NCI-H2081 treated with DMSO at 0.1 percent for 48 hours (cell line): ENCODE measurements at regions not wholly inside any gene's neighbourhood (a gene's known extent, or its start where the extent isn't known, plus 50 kb on each side); places are given as distances from the start of the nearest gene placed in this dataset.

Experiments used
- DNase-seq: peaks from one replicate; lab custom pipeline; 2025; lab: John Stamatoyannopoulos, UW

DNA sequence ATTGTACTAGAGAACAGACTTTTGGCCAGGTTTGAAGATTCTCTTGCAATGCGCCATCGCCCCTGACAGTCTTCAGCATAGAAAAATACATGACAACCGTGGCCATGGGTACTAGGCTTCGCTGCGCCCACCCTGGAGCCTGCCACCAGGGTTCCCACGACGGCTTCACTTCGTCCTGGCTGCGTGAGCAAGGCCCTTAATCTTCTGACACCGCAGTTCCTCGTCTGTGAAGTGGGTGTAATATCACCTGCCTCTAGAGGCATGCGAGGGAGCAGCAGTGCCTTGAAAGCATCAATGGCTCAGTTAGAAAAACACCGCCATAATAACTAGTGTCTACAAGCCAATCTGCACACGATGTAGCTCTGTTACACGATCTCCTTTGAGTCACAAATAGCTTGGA is 175.2 kb upstream of the HS6ST1 start:
- DNase-seq, result no peak

DNA sequence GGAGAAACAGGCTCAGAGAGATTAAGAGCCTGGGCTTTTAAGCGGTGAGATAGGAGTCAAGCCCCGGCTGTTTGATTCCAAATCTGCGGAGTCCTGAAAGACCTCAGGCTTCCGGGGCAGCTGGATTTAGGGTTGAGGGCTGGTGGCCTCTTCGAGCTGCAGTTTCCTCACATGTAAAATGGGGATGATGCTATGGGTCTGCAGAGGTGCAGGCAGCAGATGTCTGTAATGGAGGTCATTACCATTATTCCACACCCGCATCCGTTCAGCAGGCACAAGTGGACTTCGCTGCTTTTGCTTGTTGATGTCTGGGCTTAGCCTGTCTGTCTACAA is 175.6 kb upstream of the HS6ST1 start:
- no peak for DNase-seq

DNA sequence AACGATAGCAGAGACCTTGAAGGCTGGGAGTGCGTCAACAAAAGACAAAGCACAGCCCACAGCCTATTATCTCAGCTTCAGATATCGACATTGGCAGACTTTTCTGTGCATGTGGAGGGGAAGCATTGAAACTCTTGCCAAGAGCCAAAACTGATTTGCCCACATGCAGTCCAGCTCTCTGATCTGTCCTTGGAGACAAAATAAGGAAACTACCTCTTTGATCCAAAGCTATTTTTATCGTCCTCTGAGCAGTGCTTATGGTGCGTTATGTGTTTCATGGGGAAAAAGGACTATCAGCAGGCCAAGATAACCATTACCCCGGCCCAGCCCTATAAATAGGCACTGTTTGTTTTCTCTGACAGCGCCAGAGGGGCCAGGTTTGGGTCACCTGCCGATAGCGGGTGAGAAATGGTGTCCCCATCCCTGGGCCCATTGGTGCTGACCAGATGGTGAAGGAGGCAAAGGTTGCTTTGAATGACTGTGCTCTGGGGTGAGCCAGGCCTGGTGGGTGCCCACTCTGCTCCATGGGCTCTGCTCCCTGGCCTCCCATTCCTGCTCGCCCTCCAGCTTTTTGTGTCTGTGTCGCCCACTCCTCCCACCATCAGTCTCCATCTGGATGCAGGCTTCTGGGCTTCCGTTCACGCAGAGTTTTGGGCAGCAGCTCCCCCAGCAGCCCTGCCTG is 176.1 kb upstream of the HS6ST1 start:
- DNase-seq, result no peak

DNA sequence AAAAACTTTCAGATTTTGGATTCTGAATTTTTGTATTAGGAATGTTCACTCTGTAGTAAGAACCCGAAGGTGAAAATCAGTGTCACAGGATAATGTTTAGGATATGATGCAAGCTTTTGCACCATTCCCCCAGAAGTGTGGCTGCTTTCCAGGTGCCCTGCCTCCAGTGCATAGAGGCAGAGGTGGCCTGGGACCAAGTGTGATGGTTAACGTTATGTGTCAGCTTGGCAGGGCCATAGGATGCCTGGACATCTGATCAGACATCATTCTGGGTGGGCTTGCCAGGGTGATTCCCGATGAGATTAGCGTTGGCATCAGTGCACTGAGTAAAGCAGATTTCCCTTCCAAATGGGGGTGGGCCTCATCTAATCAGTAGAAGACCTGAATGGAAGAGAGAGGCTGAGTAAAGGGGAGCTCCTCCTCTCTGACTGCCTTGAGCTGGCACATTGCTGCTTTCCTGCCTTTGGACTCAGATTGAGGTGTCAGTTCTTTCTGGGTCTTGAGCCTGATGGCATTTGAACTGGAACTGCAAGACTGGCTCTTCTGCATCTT is 177.4 kb upstream of the HS6ST1 start:
- DNase-seq, result no peak

DNA sequence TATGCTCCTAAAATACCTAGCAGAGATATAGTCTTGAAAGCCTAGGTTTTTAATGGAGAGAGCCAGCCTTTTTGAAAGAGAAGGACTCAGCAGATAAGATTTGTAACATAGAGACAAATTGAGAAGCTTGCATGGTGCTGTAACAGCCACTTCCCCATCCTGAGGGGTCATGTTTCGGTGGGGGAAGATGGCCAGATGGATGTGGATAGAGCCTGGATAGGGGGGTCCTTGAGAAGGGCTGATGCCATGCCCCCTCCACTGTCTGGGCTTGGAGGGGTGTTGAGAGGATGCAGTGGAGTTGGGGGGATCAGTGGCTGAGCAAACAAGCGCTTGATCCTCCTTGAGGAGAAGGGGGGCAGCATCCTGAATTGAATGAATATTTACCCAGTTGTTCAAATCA is 178.0 kb upstream of the HS6ST1 start:
- DNase-seq, result no peak

DNA sequence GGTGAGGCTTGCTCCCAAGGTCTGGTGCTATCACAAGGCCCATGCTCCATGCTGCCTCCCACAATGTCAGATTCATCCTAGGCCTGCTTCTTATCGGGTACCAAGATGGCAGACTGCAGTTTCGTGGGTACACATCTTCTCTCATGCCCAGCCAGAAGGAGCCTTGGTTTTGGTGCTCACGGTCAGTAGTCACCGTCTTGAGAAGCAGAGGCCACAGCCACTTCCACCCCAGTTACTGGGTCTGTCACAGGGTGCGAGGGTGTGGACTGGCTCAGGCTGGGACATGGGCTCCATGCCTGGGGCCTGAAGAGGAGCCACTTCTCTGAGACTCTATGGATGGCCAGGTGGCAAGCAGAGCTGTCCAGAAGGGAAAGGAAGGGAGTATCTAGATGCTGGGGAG is 178.8 kb upstream of the HS6ST1 start:
- DNase-seq, result no peak

DNA sequence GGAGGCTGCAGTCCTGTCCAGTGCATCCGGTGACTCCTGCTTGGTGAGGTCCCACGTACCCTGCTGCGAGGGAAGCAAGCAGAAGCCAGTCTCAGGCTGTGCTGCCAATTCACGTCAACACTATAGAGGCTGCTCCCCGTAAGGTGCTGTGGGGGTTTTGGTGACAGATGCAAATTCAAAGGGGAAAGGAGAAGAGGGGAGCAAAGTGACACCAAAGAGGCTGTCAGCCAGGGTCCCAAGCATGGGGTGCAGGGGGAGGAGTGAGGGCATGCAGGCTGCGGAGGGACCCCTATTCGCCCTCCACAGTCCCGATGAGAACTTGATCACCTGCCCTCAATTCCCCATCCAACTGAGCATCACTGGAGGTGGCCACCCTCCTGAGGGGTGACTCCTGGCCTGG is 179.4 kb upstream of the HS6ST1 start:
- DNase-seq, result no peak

DNA sequence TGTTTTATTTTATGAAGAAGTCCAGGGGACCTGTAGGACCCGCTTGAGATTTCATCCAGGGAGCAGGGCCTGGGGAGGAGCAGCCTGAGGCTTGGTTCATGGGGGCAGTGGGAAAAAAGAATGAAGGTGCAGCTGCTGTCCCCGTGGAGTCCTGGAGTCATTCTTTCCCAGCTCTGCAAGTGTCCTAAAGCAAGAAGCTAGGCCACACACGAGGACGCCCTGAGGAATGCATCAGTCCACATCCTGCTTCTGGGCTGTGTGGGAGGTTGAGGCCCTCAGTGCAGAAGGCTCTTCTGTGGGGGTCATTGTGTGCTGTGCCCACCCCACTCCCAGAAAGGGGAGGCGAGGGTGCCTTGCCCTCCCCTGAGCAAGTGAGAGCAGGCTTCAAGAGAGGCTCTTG is 179.9 kb upstream of the HS6ST1 start:
- DNase-seq, result no peak

DNA sequence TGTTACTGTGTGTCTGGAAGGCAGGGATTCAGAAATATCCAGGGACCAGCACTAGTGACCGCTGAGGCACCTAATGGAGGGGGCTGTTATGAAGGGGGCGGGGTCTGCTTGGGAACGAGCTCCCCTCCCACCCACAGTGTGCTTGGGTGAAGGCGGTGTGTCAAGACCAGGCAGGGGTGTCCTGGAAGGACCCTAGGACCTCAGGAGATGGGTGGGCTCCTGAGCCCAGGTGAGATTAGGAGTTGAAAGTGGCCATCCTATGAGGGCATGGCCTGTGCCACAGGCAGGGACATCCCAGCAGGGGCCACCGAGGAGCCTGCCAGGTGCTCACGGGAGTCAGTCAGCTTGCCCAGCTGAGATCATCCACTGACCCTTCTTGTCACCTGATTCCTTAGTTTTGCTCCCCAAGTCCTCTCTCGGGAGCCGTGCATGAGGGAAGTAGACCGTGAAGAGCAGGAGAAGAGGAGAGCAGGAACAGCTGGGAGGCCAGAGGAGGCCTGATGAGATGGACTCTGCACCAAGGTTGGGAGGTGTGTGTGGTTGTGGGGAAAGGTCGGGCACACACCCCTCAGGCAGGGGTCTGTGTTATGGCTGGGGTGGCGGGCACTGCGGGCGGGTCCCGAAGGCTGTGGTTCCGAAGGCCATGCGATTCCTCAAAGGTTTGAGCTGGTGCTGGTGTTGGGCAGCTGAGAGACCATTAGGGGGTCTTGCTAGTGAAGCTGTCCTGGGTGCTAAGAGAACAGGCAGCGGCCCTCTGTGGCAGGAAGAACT is 180.9 kb upstream of the HS6ST1 start:
- DNase-seq, result no peak

DNA sequence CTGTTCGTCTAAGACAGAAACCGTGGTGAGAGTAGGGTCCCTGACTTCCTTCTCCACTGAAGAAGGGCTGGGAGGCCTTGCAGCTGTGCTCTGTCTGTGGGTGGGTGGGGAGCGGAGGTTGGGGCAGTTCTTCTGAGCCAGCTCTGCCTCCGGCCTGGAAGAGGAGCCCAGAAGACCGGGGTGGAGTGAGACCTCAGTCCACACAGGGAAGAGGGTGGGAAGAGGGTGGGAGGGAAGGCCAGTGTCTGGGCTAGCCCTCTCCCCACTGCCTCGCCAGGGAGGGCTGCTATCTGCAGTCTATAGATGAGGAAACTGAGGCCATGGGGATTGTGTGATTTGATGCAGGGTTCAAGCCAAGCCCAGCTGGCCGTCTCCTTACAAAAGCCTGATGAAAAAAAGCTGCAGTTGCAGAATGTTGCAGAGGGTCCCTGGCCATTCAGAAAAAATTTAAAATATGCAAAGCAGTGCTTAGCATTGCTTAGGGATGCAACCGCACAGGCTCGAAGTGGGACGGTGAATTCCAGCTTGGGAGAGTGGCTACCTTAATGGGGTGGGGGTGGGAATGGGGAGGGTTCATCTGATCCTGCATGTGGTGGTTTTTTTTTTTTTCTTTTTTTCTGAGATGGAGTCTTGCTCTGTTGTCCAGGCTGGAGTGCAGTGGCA is 181.6 kb upstream of the HS6ST1 start:
- DNase-seq, result no peak

DNA sequence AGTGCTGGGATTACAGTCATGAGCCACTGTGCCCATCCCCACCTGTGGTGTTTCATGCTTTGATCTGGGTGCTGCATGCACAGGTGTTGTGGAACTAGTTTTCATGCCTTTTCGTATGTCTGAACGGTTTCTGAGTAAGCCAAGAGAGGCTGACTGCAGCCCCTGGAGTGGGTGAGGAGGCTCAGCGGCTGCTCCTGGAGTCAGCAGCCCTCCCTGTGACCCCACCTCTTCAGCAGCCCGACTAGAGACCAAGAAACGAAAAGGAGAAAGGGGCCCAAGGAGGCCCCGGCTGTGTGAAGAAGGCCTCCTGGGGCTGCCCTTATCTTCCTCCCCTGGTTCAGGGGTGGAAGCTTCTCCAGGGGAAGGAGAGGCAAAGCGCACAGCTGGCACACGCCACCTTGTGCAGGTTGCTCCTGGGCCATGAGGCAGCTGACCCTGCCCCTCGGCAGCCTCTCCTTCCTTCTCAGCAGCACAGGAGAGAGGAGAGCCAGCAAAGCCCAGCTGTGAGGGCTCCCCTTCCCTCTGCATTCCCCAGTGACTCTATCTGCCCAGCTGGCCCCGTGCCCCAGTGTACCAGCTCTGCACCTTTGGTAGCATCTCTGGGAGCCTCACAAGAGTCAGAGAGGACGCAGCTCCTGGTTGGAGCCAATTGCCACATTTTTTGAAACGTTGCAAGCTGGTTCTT is 182.5 kb upstream of the HS6ST1 start:
- no peak for DNase-seq

DNA sequence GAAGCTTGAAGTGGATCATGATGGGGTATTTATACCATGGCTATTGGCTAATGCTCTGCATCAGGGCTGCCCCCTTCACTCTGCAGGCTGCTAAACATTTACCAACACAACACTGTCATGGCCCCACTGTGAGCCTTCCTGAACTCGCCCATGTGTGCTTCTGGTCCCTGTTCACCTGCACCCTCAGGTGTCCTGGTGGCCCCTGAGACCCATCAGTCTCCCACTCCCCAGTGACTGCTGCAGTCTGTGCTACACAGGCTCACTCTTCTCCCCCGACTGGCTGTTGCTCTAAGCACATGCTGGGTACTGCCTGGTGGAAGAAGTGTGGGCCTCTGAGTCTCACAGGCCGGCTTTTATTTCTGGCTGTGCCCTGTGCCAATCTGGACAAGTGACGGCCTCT is 183.0 kb upstream of the HS6ST1 start:
- no peak for DNase-seq

DNA sequence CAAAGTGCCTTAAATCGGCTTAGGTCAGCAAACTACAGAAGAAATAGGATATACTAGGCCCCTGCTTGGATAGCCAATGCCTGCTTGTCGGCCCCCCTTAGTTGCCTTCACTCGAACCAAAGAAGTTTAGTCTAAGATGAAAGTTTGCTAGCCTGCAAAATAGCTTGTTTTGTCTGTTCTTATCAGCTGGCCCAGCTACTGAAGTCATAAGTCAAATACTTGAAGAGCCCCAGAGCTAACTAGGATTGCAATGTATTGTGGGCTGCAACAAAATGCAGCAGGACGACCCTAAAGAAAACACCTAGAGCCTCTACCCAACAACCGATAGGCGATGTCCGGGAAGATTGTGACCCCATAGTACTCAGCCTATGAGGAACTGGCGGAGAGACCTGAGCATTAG is 183.5 kb upstream of the HS6ST1 start:
- DNase-seq, result no peak

DNA sequence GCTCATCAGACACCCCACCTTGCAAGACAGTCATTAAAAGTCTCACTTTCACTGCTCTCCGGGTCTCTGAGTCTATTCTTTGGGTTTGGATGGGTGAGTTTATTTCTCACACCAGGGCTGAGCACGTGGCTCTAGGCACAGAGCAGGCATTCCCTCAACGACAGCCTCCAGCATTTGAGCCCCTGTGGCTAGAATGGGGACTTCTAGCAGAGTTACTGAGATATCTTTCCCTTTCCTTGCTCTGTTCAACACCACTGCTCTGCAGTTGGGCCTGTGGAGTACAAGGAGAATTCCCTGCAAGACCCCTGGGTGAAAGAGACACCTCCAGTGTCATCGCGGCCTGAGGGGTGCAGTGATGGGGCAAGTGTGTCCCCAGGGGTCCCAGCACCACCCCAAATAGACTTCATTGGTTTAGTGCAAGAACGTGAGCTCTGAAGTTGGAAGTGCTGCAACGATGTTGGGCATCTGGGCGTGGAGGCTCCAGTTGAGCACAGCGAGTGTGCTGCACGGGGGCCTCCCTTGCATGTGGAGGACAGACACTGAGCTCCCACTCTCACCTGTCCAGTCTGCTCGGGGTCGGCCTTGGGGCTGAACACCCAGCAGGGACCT is 184.1 kb upstream of the HS6ST1 start:
- DNase-seq, result no peak

DNA sequence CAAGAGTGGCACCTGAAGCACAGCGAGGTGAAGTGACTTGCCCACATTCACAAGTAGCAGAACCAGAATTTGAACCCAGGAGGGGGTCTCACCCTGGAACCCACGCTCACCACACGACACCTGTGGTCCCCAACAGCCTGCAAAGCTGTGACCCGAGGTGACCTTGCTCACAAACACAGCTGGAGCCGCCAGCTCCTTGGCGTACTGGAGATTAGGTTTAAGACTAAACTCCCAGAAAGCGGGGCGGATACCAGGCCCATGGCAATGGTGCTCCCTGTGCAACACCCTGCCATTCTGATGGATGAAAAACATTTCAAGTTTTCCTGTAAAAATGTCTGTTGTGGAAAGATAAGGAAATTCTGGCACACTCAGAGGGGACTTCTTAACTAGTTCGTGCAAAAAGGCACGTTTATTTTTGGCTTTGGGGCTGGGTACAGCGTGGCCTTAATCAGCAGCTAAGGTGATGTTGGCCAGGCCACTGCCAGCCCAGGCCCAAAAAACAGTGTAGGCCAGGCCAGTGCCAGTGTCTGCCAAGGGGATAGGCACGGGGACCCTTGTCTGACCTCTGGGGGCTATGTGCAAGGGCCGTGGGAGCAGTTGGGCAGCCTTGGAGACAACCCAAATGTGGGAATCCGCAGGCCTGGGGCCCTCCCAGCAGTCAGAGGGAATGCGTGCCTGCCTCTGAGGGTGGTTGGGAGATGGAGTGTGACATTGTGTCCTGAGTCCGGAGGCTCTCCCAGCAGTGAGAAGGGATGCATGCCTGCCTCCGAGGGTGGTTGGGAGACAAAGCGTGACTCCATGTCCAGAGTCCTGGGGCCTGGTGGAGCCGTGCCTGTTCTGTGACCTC is 185.0 kb upstream of the HS6ST1 start:
- no peak for DNase-seq

DNA sequence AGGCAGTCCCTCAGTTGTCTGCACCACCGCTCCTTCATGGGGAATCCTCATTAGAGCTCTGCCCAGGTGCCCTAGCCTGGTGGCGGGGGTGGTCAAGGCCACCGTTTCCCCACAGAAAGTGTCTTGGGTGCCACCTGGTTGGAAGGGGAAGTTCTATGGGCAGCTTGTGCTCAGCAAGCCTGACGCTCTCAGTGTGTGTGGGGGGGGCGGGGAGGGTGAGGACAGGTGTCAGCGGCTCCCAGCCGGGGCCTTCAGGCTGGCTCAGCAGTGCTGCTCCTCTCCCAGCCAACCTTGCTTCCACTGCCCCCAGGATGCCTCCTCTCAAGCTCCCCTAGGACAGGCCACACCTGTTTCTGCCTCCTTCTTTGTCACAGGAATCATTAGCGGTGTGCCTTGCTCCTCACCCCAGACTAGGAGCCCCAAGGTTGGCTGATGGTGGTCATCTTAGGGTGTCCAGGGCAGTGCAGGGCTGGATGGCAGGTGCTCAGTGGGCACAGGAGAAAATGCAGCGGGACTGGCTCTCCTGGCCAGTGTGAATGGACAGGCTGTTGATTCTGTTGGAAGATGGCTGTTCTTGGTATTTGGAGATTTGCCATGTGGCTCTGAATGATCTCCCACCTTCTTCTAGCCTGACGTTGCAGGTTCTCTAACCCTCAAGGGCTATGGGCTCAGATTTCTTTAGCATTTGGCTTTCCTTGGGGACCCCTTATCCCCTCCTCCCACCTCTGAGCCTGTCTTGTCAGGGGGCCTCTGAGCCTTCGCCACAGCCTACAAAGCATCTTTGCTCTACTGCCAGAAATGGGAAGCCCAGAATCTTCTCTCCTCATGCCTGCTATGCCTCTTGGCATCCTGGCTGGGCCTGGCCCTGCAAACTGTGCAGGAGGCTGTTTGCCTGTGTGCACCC is 185.8 kb upstream of the HS6ST1 start:
- DNase-seq, result no peak

DNA sequence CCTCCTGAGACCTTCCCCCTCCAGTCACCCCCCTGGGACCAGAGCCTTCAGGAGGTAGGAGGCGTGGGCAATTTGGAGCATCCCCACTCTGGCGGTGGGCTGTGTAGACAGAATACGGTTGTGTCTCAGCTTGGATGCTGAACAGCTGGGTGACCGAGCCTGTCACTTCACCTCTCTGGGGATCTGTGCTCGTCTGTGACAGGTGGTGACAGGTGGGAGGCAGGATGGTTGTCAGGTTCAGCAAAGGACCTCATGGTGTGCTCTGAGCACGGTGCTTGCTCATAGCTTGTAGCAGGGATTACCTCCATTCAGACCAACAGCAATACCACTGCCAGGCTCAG is 186.5 kb upstream of the HS6ST1 start:
- no peak for DNase-seq

DNA sequence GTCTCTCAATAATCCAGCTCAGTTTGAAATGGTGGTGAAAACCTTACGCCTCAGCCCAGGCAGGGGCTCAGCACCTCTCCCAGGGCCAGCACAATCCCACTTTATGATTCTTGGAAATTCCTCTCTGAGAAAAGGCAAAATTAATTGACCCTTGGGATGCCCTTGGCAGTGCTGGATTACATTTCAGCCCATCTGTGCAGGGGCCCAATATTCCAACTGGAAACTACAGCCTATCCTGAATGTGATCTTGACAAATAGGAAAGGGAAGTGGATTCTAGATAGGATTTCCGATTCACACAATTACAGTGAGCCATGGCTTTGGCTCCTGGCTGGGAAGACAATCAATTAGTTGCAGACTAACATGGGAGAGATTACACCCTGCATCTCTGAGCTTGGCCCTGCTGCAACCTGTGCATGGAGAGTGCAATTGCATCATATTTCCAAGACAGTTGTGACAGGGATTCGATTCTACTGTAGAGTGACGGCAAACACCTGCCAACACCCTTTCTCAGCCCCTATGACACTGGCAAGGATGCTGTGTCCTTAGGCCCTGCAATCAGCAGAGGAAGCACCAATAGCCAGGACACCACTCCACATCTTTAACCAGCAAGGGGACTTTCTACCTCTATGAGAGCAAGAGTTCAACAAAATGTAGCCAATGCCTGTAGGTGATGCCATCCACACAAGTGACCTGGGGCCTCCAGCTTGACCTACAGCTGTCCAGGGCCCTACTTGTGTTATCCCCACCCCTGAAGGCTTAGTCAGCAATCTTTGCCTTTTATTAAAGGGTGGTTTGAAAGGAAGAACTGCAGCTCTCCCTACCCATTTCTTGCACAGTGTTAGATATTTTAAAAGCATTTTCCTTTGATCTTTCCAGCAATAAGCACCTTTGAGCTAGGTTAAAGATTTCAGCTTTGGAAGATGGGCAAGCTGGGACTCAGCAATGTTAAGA is 187.2 kb upstream of the HS6ST1 start:
- no peak for DNase-seq

DNA sequence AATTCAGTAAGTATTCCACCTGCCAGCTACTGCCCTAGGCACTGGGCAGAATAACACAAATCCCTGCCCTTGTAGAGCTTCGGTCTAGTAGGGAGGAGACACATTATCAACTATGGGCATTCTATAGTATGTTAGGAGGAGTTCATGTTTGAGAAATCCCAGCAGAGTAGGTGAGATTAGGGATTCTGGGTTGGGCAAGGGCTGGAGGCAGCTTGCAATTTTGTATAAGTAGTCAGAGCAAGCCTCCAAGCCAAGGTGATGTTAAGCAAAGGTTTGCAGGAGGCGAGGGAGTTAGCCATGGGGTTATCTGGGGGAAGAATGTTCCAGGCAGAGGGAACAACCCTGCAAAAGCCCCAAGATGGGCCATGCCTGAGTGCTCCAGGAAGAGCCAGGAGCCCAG is 187.9 kb upstream of the HS6ST1 start:
- no peak for DNase-seq
